CD4-positive, alpha-beta T cell (primary cell): ENCODE measurements at regions not wholly inside any gene's neighbourhood (a gene's known extent, or its start where the extent isn't known, plus 50 kb on each side); places are given as distances from the start of the nearest gene placed in this dataset.

Experiments used
- ATAC-seq: fragments of 200-7000 bp; cut with Tn5 transposase; one replicate; pipeline ENCODE4 v1.10.0; 2022; ENCODE audit warnings: mild to moderate bottlenecking; ENCODE audit not compliant: poor library complexity
- CTCF ChIA-PET: fragments of 350-600 bp; sonication (Branson Sonifier 250); formaldehyde crosslinking; loops from one replicate; lab custom pipeline; 2021; ENCODE audit warnings: antibody characterized with exemption, inconsistent platforms; lab: Charles Lee
- POLR2A ChIA-PET: fragments of 350-600 bp; sonication (Branson Sonifier 250); formaldehyde crosslinking; loops from one replicate; lab custom pipeline; 2021; ENCODE audit warnings: antibody characterized with exemption, inconsistent platforms; lab: Charles Lee
- DNase-seq, 14 experiments: peaks; one replicate each; pipeline ENCODE4 v3.0.0-alpha.2; 2013 to 2020; ENCODE audit warnings: mixed read lengths in 2 of 14
- H3K27ac ChIP-seq, 2 donors: one replicate each; pipeline versions ENCODE4 v1.5.1 to v1.7.0; 2013; ENCODE audit warnings: low read length in 2 of 2, low read depth in 1 of 2, mild to moderate bottlenecking in 1 of 2
- H3K27me3 ChIP-seq, 2 experiments: 1 replicate in 1 of 2; 2 replicates in 1 of 2; pipeline versions ENCODE4 v1.6.1 to v1.7.0; 2013; ENCODE audit warnings: low read length in 2 of 2, control low read depth in 1 of 2, mild to moderate bottlenecking in 1 of 2, moderate library complexity in 1 of 2; ENCODE audit not compliant: insufficient read depth in 2 of 2, control insufficient read depth in 1 of 2
- H3K36me3 ChIP-seq: one replicate; pipeline ENCODE4 v1.6.1; 2013; ENCODE audit warnings: low read length, control low read depth; ENCODE audit not compliant: insufficient read depth
- H3K4me1 ChIP-seq: one replicate; pipeline ENCODE4 v1.6.1; 2013; ENCODE audit warnings: low read length, control low read depth; ENCODE audit not compliant: insufficient read depth
- H3K4me3 ChIP-seq: one replicate; pipeline ENCODE4 v1.5.1; 2013; ENCODE audit warnings: mild to moderate bottlenecking, low read length, moderate library complexity
- H3K9me3 ChIP-seq, 2 experiments: 1 replicate in 1 of 2; 2 replicates in 1 of 2; pipeline versions ENCODE4 v1.6.1 to v1.7.0; 2013; ENCODE audit warnings: low read length in 2 of 2, mild to moderate bottlenecking in 2 of 2, control low read depth in 1 of 2, moderate library complexity in 1 of 2; ENCODE audit not compliant: control insufficient read depth in 1 of 2, insufficient read depth in 1 of 2
- H3K27ac Mint-ChIP-seq: one replicate; pipeline ENCODE4 v1.8.0; 2020; ENCODE audit warnings: mixed read lengths
- H3K27me3 Mint-ChIP-seq: one replicate; pipeline ENCODE4 v1.8.0; 2021; ENCODE audit warnings: mixed read lengths
- H3K36me3 Mint-ChIP-seq: one replicate; pipeline ENCODE4 v1.8.0; 2021; ENCODE audit warnings: low read depth, mixed read lengths
- H3K4me1 Mint-ChIP-seq: one replicate; pipeline ENCODE4 v1.8.0; 2021; ENCODE audit warnings: low read depth, mixed read lengths
- H3K4me3 Mint-ChIP-seq: one replicate; pipeline ENCODE4 v1.8.0; 2020; ENCODE audit warnings: mild to moderate bottlenecking, mixed read lengths
- H3K9me3 Mint-ChIP-seq: one replicate; pipeline ENCODE4 v1.8.0; 2020; ENCODE audit warnings: mixed read lengths
- intact Hi-C, 2 experiments: fragments of 100-400 bp; cut with DNase I in 1 of 2; cut with micrococcal nuclease in 1 of 2; formaldehyde crosslinking; loops; one replicate each; pipeline versions ENCODE4 v1.15.1 to v1.9.0; 2023 to 2025; cut with DNase I, micrococcal nuclease
- TF ChIP-seq, protein P1 (sequence below): fragments of 200-600 bp; IDR thresholded peaks from one replicate; pipeline ENCODE4 v1.8.0; 2022; ENCODE audit warnings: antibody characterized with exemption, mild to moderate bottlenecking

DNA sequence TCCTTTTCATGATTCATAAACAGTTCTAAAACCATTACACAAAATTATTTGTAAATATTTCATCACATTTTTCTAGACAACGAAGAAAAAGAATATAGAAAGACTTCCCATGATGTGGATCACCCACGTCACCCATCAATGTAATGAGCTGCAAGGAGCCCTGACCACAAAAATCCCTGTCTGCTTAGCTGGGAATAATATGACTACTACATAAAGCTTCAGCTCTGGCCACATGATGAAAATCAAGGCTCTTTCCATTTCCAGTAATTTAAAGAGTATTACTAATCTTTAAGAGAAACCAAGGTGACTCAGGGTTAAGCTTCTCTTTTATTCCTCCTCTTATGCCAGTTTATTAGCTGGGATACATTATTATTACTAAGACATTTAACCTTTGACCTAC, 180.8 kb upstream of the CACNA2D1 start:
- ATAC-seq: no peak
- no peak overlapping the region for H3K4me3 Mint-ChIP-seq
- no peaks in the 10 kb centered on the region for H3K27me3 ChIP-seq

DNA sequence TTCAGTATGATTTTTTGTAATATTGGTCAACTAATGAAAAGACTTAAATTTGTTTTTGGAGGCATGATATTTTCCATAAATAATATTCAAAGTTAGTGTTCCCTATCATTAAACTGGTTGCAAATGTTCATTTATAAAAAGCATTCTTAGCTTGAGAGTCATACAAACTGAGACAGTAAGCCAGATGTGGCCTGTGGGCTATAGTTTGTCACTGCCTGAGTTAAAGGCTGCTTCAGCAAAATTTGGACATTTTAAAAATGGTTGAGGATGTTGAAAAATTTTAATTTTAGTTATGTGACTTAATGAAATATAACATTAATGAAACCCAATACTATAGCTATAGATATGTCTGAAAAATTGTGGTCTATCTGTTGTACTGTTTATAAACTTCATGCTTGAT, 180.2 kb upstream of the CACNA2D1 start:
- Mint-ChIP-seq H3K27me3 (no peaks in the 10 kb centered on the region), H3K27ac (no peak overlapping the region), H3K4me3 (no peak overlapping the region), H3K36me3 (no peaks in the 10 kb centered on the region), H3K9me3 (no peaks in the 10 kb centered on the region), H3K4me1 (no peaks in the 10 kb centered on the region)
- Histone ChIP-seq H3K27me3 (no peaks in the 10 kb centered on the region), H3K9me3 (peaks cover 0 to 6% of the 10 kb centered on the region in 2 experiments), H3K4me1 (no peaks in the 10 kb centered on the region), H3K4me3 (no peak overlapping the region), H3K36me3 (no peaks in the 10 kb centered on the region), H3K27ac (no peak overlapping the region)
- TF ChIP-seq, protein P1, sequence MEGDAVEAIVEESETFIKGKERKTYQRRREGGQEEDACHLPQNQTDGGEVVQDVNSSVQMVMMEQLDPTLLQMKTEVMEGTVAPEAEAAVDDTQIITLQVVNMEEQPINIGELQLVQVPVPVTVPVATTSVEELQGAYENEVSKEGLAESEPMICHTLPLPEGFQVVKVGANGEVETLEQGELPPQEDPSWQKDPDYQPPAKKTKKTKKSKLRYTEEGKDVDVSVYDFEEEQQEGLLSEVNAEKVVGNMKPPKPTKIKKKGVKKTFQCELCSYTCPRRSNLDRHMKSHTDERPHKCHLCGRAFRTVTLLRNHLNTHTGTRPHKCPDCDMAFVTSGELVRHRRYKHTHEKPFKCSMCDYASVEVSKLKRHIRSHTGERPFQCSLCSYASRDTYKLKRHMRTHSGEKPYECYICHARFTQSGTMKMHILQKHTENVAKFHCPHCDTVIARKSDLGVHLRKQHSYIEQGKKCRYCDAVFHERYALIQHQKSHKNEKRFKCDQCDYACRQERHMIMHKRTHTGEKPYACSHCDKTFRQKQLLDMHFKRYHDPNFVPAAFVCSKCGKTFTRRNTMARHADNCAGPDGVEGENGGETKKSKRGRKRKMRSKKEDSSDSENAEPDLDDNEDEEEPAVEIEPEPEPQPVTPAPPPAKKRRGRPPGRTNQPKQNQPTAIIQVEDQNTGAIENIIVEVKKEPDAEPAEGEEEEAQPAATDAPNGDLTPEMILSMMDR: no peak
- ATAC-seq (no peak), DNase-seq (no peak)
- POLR2A ChIA-PET: no interaction called here
- intact Hi-C loops: no loop called here
- CTCF ChIA-PET: no interaction called here

More for the DNA sequence above, 180.8 kb upstream of the CACNA2D1 start:
- TF ChIP-seq, protein P1: no peak
- Histone ChIP-seq H3K36me3 (no peaks in the 10 kb centered on the region), H3K9me3 (peaks cover 0 to 6% of the 10 kb centered on the region in 2 experiments), H3K27ac (no peak overlapping the region), H3K4me3 (no peak overlapping the region), H3K4me1 (no peaks in the 10 kb centered on the region)
- intact Hi-C loops: no loop called here
- ChIA-PET POLR2A (no interaction called here), CTCF (no interaction called here)
- no peak for DNase-seq
- H3K27ac Mint-ChIP-seq: no peak overlapping the region
- H3K36me3 Mint-ChIP-seq: no peaks in the 10 kb centered on the region
- no peaks in the 10 kb centered on the region for H3K9me3 Mint-ChIP-seq
- H3K4me1 Mint-ChIP-seq: no peaks in the 10 kb centered on the region
- H3K27me3 Mint-ChIP-seq: no peaks in the 10 kb centered on the region

DNA sequence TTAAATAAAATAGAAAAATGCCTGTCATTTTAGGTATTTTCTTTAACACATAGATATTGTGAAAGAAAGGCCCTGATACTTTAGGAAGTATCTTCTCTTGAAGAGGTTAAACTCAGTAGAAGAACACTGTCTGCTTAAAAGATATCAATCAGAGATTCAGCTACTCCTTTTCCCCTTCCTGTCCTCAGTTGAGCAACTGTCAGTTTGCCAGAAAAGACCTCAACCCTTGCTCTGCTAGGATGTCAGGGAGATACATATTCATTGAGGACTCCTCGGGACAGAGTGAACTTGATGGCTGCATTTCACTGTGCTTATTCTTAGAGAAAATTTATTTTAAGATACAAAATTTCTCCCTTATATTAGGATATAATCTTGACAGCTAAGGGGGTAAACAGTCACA, 173.6 kb upstream of the CACNA2D1 start:
- POLR2A ChIA-PET: no interaction called here
- Histone ChIP-seq H3K27ac (no peak overlapping the region), H3K4me3 (no peak overlapping the region), H3K27me3 (no peaks in the 10 kb centered on the region), H3K36me3 (no peaks in the 10 kb centered on the region), H3K9me3 (peaks cover 0 to 10% of the 10 kb centered on the region in 2 experiments), H3K4me1 (no peaks in the 10 kb centered on the region)
- DNase-seq: no peak
- Mint-ChIP-seq H3K4me3 (no peak overlapping the region), H3K4me1 (no peaks in the 10 kb centered on the region), H3K9me3 (peaks cover 2% of the 10 kb centered on the region), H3K27me3 (no peaks in the 10 kb centered on the region), H3K27ac (no peak overlapping the region), H3K36me3 (no peaks in the 10 kb centered on the region)
- intact Hi-C loops: no loop called here
- TF ChIP-seq, protein P1: no peak
- ATAC-seq: no peak
- CTCF ChIA-PET: no interaction called here
